ENCODE measurements at regions not wholly inside any gene's neighbourhood (a gene's known extent, or its start where the extent isn't known, plus 50 kb on each side); places are given as distances from the start of the nearest gene placed in this dataset.

- no peak for TF ChIP-seq CTCF (conservative IDR thresholded peaks at IDR 0.05; ENCODE audit: low read length)
- H3K4me3 ChIP-seq (ENCODE audit: low read length), result no peak overlapping the region
- DNase-seq (ENCODE audit: low read depth), result no peak
Observed at GRCh38 chr11:16406226-16406625, 49.9 kb upstream of the SOX6 start.
